DMS79 (cell line): ENCODE measurements at regions not wholly inside any gene's neighbourhood (a gene's known extent, or its start where the extent isn't known, plus 50 kb on each side); places are given as distances from the start of the nearest gene placed in this dataset.

ENCODE experiments used
- DNase-seq: peaks from one replicate; lab custom pipeline; 2025; lab: John Stamatoyannopoulos, UW

GRCh38 chr5:92795633-92796032 lies 785.4 kb downstream of the NR2F1-AS1 start:
- no peak for DNase-seq

GRCh38 chr5:92780057-92780456 lies 801.0 kb downstream of the NR2F1-AS1 start:
- DNase-seq = no peak

- no peak for DNase-seq
These were observed 801.5 kb downstream of the NR2F1-AS1 start for GRCh38 chr5:92779536-92779935.

- no peak for DNase-seq
These were observed 802.8 kb downstream of the NR2F1-AS1 start for GRCh38 chr5:92778261-92778660.

GRCh38 chr5:92777421-92777820 lies 803.6 kb downstream of the NR2F1-AS1 start:
- no peak for DNase-seq

- no peak for DNase-seq
These were observed 805.1 kb downstream of the NR2F1-AS1 start for GRCh38 chr5:92775711-92776615.

- no peak for DNase-seq
These were observed 811.0 kb downstream of the NR2F1-AS1 start for GRCh38 chr5:92769978-92770377.

GRCh38 chr5:92761585-92761984 lies 819.4 kb downstream of the NR2F1-AS1 start:
- no peak for DNase-seq

- DNase-seq = no peak
These were observed 820.5 kb downstream of the NR2F1-AS1 start for GRCh38 chr5:92760550-92760949.

GRCh38 chr5:92758552-92758951 lies 822.5 kb downstream of the NR2F1-AS1 start:
- no peak for DNase-seq

GRCh38 chr5:92749943-92750342 lies 831.1 kb downstream of the NR2F1-AS1 start:
- no peak for DNase-seq

- no peak for DNase-seq
These were observed 832.8 kb downstream of the NR2F1-AS1 start for GRCh38 chr5:92748072-92748676.

- DNase-seq = no peak
These were observed 839.1 kb downstream of the NR2F1-AS1 start for GRCh38 chr5:92741906-92742305.

GRCh38 chr5:92734211-92734940 lies 846.6 kb downstream of the NR2F1-AS1 start:
- no peak for DNase-seq

- no peak for DNase-seq
These were observed 850.5 kb downstream of the NR2F1-AS1 start for GRCh38 chr5:92730486-92730885.

GRCh38 chr5:92729088-92729487 lies 851.9 kb downstream of the NR2F1-AS1 start:
- DNase-seq = no peak

- no peak for DNase-seq
These were observed 865.0 kb downstream of the NR2F1-AS1 start for GRCh38 chr5:92715946-92716520.

- DNase-seq = no peak
These were observed 867.2 kb downstream of the NR2F1-AS1 start for GRCh38 chr5:92713826-92714225.

- DNase-seq = no peak
These were observed 867.7 kb downstream of the NR2F1-AS1 start for GRCh38 chr5:92713335-92713743.

- DNase-seq = no peak
These were observed 869.1 kb downstream of the NR2F1-AS1 start for GRCh38 chr5:92711956-92712355.

- no peak for DNase-seq
These were observed 876.4 kb downstream of the NR2F1-AS1 start for GRCh38 chr5:92704590-92704989.

GRCh38 chr5:92703976-92704375 lies 877.0 kb downstream of the NR2F1-AS1 start:
- DNase-seq = no peak
